RWPE2 (cell line): ENCODE measurements at regions not wholly inside any gene's neighbourhood (a gene's known extent, or its start where the extent isn't known, plus 50 kb on each side); places are given as distances from the start of the nearest gene placed in this dataset.
A peak's percentile ranks its signal among the peaks of the same experiment; 100 is the strongest.

Experiments
- ATAC-seq: fragments of 200-7000 bp; cut with Tn5 transposase; 3 replicates; pipeline ENCODE4 v1.9.1; 2021; ENCODE audit warnings: low read depth
- DNase-seq: peaks from one replicate; pipeline ENCODE4 v3.0.0-alpha.2; 2020; ENCODE audit warnings: low spot score
- H3K27ac ChIP-seq: fragments of 450-650 bp; 2 replicates; pipeline ENCODE4 v1.5.1; 2017; ENCODE audit warnings: mild to moderate bottlenecking; ENCODE audit not compliant: poor library complexity, severe bottlenecking
- H3K27me3 ChIP-seq: fragments of 250-450 bp; sonication (Bioruptor Pico); 2 replicates; pipeline ENCODE4 v1.5.1; 2021; ENCODE audit warnings: mild to moderate bottlenecking, moderate library complexity; ENCODE audit not compliant: insufficient read depth, poor library complexity, severe bottlenecking
- H3K36me3 ChIP-seq: fragments of 250-450 bp; sonication (Bioruptor Pico); 2 replicates; pipeline ENCODE4 v1.5.1; 2020; ENCODE audit warnings: low read depth, mild to moderate bottlenecking, moderate library complexity
- H3K4me1 ChIP-seq: fragments of 250-450 bp; sonication (Bioruptor Pico); 2 replicates; pipeline ENCODE4 v1.5.1; 2021; ENCODE audit warnings: mild to moderate bottlenecking, moderate library complexity; ENCODE audit not compliant: insufficient read depth, poor library complexity, severe bottlenecking
- H3K4me3 ChIP-seq: fragments of 250-450 bp; sonication (Bioruptor Pico); 2 replicates; pipeline ENCODE4 v1.5.1; 2021; ENCODE audit warnings: mild to moderate bottlenecking, moderate library complexity; ENCODE audit not compliant: severe bottlenecking
- H3K9me3 ChIP-seq: fragments of 250-450 bp; sonication (Bioruptor Pico); 2 replicates; pipeline ENCODE4 v1.5.1; 2021; ENCODE audit warnings: mild to moderate bottlenecking, moderate library complexity; ENCODE audit not compliant: severe bottlenecking
- CTCF ChIP-seq: fragments of 450-650 bp; IDR thresholded peaks from one replicate; pipeline ENCODE4 v1.5.1; 2017; ENCODE audit warnings: mild to moderate bottlenecking, moderate library complexity; ENCODE audit not compliant: poor library complexity, severe bottlenecking

GRCh38 chr12:115840159-115840558 lies 437.3 kb downstream of the MED13L start:
- no peaks in the 10 kb centered on the region for H3K36me3 ChIP-seq
- TF ChIP-seq CTCF, result no peak
- no peaks in the 10 kb centered on the region for H3K9me3 ChIP-seq
- DNase-seq (no peak), ATAC-seq (peak; percentile 40; the same call in 2 of the 3 replicates)
- no peaks in the 10 kb centered on the region for H3K27me3 ChIP-seq
- H3K4me1 ChIP-seq, result no peaks in the 10 kb centered on the region
- H3K27ac ChIP-seq, result no peak overlapping the region
- H3K4me3 ChIP-seq, result no peak overlapping the region

- H3K27ac ChIP-seq, result no peak overlapping the region
- H3K36me3 ChIP-seq, result no peaks in the 10 kb centered on the region
- H3K4me1 ChIP-seq, result no peaks in the 10 kb centered on the region
- H3K27me3 ChIP-seq, result no peaks in the 10 kb centered on the region
- ATAC-seq, result no peak
- no peak overlapping the region for H3K4me3 ChIP-seq
- no peak for TF ChIP-seq CTCF
- H3K9me3 ChIP-seq, result no peaks in the 10 kb centered on the region
- DNase-seq, result no peak
Measured at GRCh38 chr12:115838952-115839351, 438.5 kb downstream of the MED13L start.

DNA sequence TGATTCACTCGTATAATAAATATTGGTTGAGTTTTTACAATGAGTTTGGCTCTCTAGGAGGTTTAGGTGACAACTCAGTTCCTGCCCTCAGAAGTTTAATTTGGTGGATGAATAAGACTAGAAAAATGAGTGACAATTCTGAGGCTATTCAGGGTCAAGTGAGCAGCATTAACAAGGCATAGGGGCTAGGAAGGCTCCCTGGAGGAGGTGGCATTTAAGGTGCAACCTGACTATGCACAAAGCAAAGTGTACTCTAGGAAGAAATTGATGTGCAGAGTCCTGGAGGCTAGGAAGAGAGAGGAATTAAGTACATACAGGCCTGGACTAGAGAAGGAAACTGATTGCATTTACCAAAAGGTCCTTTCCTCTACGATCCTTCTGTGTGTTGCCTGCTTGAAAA lies 440.3 kb downstream of the MED13L start:
- Histone ChIP-seq H3K4me3 (no peak overlapping the region), H3K27me3 (no peaks in the 10 kb centered on the region), H3K9me3 (no peaks in the 10 kb centered on the region), H3K27ac (no peak overlapping the region), H3K4me1 (no peaks in the 10 kb centered on the region), H3K36me3 (no peaks in the 10 kb centered on the region)
- DNase-seq (no peak), ATAC-seq (no peak)
- no peak for TF ChIP-seq CTCF

DNA sequence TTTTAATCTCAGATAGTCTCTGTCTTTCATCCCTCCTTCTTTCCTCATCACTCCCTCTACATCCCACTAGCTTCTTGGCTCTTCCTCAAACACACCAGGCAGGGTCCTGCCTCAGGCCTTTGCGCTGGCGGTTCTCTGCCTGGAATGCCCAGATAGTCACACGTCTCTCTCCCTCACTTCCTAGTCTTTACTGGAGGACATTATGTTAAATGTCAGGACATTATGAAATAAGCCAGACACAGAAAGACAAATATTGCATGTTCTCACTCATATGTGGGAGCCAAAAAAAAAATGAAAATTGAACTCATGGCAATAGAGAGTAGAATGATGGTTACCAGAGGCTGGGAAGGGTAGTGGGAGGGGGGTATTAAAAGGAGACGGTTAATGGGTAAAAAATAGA lies 442.0 kb downstream of the MED13L start:
- no peak for TF ChIP-seq CTCF
- Histone ChIP-seq H3K27ac (no peak overlapping the region), H3K27me3 (no peaks in the 10 kb centered on the region), H3K9me3 (no peaks in the 10 kb centered on the region), H3K36me3 (no peaks in the 10 kb centered on the region), H3K4me1 (no peaks in the 10 kb centered on the region), H3K4me3 (no peak overlapping the region)
- ATAC-seq (no peak), DNase-seq (no peak)

GRCh38 chr12:115833704-115834103 lies 443.8 kb downstream of the MED13L start:
- DNase-seq, result no peak
- H3K27ac ChIP-seq, result no peak overlapping the region
- H3K27me3 ChIP-seq, result no peaks in the 10 kb centered on the region
- H3K4me1 ChIP-seq, result no peaks in the 10 kb centered on the region
- no peak for ATAC-seq
- no peaks in the 10 kb centered on the region for H3K9me3 ChIP-seq
- H3K4me3 ChIP-seq, result no peak overlapping the region
- no peak for TF ChIP-seq CTCF
- no peaks in the 10 kb centered on the region for H3K36me3 ChIP-seq
